ENCODE measurements at regions not wholly inside any gene's neighbourhood (a gene's known extent, or its start where the extent isn't known, plus 50 kb on each side); places are given as distances from the start of the nearest gene placed in this dataset.
"Not testable (repeated sequence)": the region's sequence is repeated elsewhere in the genome, so short reads cannot be mapped to it uniquely, and the experiment has no call there.

- no peak overlapping the region for H3K27ac Mint-ChIP-seq (ENCODE audit: unreplicated experiment)
- no peaks in the 10 kb centered on the region for H3K36me3 Mint-ChIP-seq (ENCODE audit: low read depth)
- H3K27me3 Mint-ChIP-seq (ENCODE audit: low read depth): no peaks in the 10 kb centered on the region
- no peak for TF ChIP-seq CTCF (IDR thresholded peaks at IDR 0.05)
- peaks cover 48% of the 10 kb centered on the region for H3K4me1 Mint-ChIP-seq (ENCODE audit: low read depth)
- H3K9me3 Mint-ChIP-seq (ENCODE audit: low read depth): peaks cover 2% of the 10 kb centered on the region
- no peak overlapping the region for H3K4me3 Mint-ChIP-seq (ENCODE audit: unreplicated experiment)
- no peak for DNase-seq (ENCODE audit: low spot score)
Observed at GRCh38 chr21:35473496-35473895, 424.4 kb upstream of the RUNX1 start.

GRCh38 chr21:35470522-35470921, 421.4 kb upstream of the RUNX1 start:
- no peaks in the 10 kb centered on the region for H3K27me3 Mint-ChIP-seq (ENCODE audit: low read depth)
- no peak overlapping the region for H3K4me3 Mint-ChIP-seq (ENCODE audit: unreplicated experiment)
- peaks cover 6% of the 10 kb centered on the region for H3K9me3 Mint-ChIP-seq (ENCODE audit: low read depth)
- H3K4me1 Mint-ChIP-seq (ENCODE audit: low read depth): peaks cover 45% of the 10 kb centered on the region
- no peak overlapping the region for H3K27ac Mint-ChIP-seq (ENCODE audit: unreplicated experiment)
- no peak for TF ChIP-seq CTCF (IDR thresholded peaks at IDR 0.05)
- DNase-seq (ENCODE audit: low spot score): no peak
- no peaks in the 10 kb centered on the region for H3K36me3 Mint-ChIP-seq (ENCODE audit: low read depth)

DNA sequence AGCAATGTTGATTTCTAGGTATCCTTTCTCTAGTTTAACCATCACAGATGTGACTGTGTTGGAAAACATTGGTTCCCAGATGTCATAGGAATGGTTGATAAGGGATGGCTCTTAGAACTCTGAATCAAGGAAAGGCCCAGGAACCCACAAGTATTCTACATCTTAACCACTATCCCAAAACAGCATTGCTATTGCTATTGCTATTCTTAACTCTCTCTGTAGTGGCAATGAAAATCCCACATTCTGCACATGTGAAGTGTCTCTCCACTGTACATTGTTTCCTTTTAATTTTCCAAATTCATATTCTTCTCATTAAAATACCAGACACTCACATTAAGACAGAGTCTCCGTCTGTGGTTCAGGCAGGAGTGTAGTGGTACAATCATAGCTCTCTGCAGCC, 420.4 kb upstream of the RUNX1 start:
- TF ChIP-seq CTCF (IDR thresholded peaks at IDR 0.05): no peak
- Mint-ChIP-seq H3K4me1 (ENCODE audit: low read depth) (peaks cover 44% of the 10 kb centered on the region), H3K27me3 (ENCODE audit: low read depth) (no peaks in the 10 kb centered on the region), H3K9me3 (ENCODE audit: low read depth) (peaks cover 6% of the 10 kb centered on the region), H3K4me3 (ENCODE audit: unreplicated experiment) (no peak overlapping the region), H3K27ac (ENCODE audit: unreplicated experiment) (no peak overlapping the region), H3K36me3 (ENCODE audit: low read depth) (no peaks in the 10 kb centered on the region)
- no peak for DNase-seq (ENCODE audit: low spot score)

GRCh38 chr21:35468991-35469390, 419.9 kb upstream of the RUNX1 start:
- Mint-ChIP-seq H3K4me1 (ENCODE audit: low read depth) (peaks cover 49% of the 10 kb centered on the region), H3K36me3 (ENCODE audit: low read depth) (peaks cover 2% of the 10 kb centered on the region), H3K27me3 (ENCODE audit: low read depth) (no peaks in the 10 kb centered on the region), H3K27ac (ENCODE audit: unreplicated experiment) (peak overlapping the region; percentile 65), H3K4me3 (ENCODE audit: unreplicated experiment) (no peak overlapping the region), H3K9me3 (ENCODE audit: low read depth) (peaks cover 10% of the 10 kb centered on the region)
- DNase-seq (ENCODE audit: low spot score): no peak
- TF ChIP-seq CTCF (IDR thresholded peaks at IDR 0.05): no peak

DNA sequence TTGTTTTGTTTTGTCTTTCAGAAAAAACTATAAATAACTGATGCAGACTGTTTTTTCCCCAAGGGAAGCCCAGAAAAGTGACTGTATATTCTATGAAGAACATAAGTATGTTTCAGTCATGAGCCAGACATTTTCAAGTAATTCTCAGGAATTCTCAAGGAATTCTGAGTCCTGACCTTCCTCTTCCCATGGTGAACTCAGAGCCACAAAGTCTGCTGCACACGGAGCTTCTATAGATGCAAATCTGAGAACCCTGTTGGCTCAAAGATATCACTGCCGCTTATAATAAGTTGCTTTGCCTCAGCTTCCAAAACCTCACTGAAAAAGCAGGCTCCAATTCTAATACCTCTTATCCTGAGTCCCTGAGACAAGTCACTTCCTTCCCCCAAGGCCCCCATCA, 418.5 kb upstream of the RUNX1 start:
- H3K9me3 Mint-ChIP-seq (ENCODE audit: low read depth): peaks cover 14% of the 10 kb centered on the region
- H3K27ac Mint-ChIP-seq (ENCODE audit: unreplicated experiment): peak overlapping the region; percentile 72
- peaks cover 5% of the 10 kb centered on the region for H3K36me3 Mint-ChIP-seq (ENCODE audit: low read depth)
- DNase-seq (ENCODE audit: low spot score): no peak
- TF ChIP-seq CTCF (IDR thresholded peaks at IDR 0.05): peak; percentile 14
- peaks cover 52% of the 10 kb centered on the region for H3K4me1 Mint-ChIP-seq (ENCODE audit: low read depth)
- no peak overlapping the region for H3K4me3 Mint-ChIP-seq (ENCODE audit: unreplicated experiment)
- no peaks in the 10 kb centered on the region for H3K27me3 Mint-ChIP-seq (ENCODE audit: low read depth)

DNA sequence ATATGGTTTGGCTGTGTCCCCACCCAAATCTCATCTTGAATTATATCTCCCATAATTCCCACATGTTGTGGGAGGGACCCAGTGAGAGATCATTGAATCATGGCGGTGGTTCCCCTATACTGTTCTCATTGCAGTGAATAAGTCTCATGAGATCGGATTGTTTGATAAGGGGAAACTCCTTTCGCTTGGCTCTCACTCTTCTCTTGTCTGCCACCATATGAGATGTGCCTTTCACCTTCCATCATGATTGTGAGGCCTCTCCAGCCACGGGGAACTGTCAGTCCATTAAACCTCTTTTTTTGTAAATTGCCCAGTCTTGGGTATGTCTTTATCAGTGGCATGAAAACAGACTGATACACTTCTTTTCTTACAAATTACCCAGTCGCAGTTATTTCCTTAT, 417.6 kb upstream of the RUNX1 start:
- Mint-ChIP-seq H3K9me3 (ENCODE audit: low read depth) (peaks cover 14% of the 10 kb centered on the region), H3K4me1 (ENCODE audit: low read depth) (peaks cover 54% of the 10 kb centered on the region)
- not testable (repeated sequence) for H3K4me3 Mint-ChIP-seq (ENCODE audit: unreplicated experiment); DNase-seq (ENCODE audit: low spot score); H3K36me3 Mint-ChIP-seq (ENCODE audit: low read depth); H3K27me3 Mint-ChIP-seq (ENCODE audit: low read depth); H3K27ac Mint-ChIP-seq (ENCODE audit: unreplicated experiment)
